Bronchial epithelial cell (primary cell): ENCODE measurements at regions not wholly inside any gene's neighbourhood (a gene's known extent, or its start where the extent isn't known, plus 50 kb on each side); places are given as distances from the start of the nearest gene placed in this dataset.

Experiments used
- DNase-seq: peaks from one replicate; pipeline ENCODE4 v3.0.0-alpha.2; 2010; ENCODE audit warnings: low read depth
- FAIRE-seq: peaks from 2 replicates; lab custom pipeline; 2011; peaks lifted over from hg19 to GRCh38; lab: Jason Lieb, UNC
- H3K27me3 ChIP-seq: 2 replicates; pipeline ENCODE4 v1.5.1; 2011; ENCODE audit warnings: low read length; ENCODE audit not compliant: control insufficient read depth, insufficient read depth
- H3K36me3 ChIP-seq: 2 replicates; pipeline ENCODE4 v1.5.1; 2011; ENCODE audit warnings: low read length; ENCODE audit not compliant: control insufficient read depth, insufficient read depth
- H3K4me3 ChIP-seq: 2 replicates; pipeline ENCODE4 v1.5.1; 2011; ENCODE audit warnings: mild to moderate bottlenecking, low read depth, low read length, control low read depth
- TF ChIP-seq, protein P1 (sequence below): IDR thresholded peaks from 2 replicates; pipeline ENCODE4 v1.5.1; 2011; ENCODE audit warnings: mild to moderate bottlenecking, moderate library complexity, low read length, control low read depth, inconsistent platforms; ENCODE audit not compliant: insufficient read depth, severe bottlenecking

DNA sequence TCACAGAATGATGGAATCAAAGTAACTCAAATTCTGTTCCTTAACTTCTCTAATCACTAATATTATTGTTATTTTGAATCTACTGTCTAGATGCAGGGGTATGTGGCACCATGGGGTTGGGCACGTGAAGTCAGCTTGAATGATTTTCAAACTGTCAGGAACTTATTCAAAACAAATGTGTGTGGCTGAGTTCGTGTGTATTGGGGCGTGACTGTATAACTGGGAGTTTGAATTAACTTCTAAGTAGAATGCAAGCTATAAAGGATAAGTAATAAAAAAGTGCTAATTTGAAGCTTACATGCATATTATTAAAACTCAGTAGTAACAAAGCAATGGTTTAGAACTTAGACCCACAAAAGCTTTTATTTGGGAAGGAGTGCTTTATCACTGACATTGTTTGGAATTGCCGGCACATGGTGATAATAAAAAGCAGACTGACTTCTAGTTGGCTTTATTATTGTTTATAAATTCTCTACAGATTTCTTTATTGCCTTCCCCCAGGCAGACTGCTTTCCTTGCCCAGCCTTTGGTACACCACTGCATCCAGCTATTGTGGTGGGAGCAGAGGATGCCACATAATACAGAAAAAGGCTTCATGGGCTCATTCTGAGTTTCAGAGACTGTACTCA lies 84.3 kb downstream of the TENT5C start:
- DNase-seq (no peak), FAIRE-seq (no peak)
- no peaks in the 10 kb centered on the region for H3K36me3 ChIP-seq
- TF ChIP-seq, protein P1, sequence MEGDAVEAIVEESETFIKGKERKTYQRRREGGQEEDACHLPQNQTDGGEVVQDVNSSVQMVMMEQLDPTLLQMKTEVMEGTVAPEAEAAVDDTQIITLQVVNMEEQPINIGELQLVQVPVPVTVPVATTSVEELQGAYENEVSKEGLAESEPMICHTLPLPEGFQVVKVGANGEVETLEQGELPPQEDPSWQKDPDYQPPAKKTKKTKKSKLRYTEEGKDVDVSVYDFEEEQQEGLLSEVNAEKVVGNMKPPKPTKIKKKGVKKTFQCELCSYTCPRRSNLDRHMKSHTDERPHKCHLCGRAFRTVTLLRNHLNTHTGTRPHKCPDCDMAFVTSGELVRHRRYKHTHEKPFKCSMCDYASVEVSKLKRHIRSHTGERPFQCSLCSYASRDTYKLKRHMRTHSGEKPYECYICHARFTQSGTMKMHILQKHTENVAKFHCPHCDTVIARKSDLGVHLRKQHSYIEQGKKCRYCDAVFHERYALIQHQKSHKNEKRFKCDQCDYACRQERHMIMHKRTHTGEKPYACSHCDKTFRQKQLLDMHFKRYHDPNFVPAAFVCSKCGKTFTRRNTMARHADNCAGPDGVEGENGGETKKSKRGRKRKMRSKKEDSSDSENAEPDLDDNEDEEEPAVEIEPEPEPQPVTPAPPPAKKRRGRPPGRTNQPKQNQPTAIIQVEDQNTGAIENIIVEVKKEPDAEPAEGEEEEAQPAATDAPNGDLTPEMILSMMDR: no peak
- peaks cover 6% of the 10 kb centered on the region for H3K27me3 ChIP-seq
- no peak overlapping the region for H3K4me3 ChIP-seq

GRCh38 chr1:117691942-117692341 lies 86.1 kb downstream of the TENT5C start:
- Histone ChIP-seq H3K36me3 (no peaks in the 10 kb centered on the region), H3K27me3 (peaks cover 6% of the 10 kb centered on the region), H3K4me3 (no peak overlapping the region)
- TF ChIP-seq, protein P1: no peak
- no peak for DNase-seq
- FAIRE-seq: no peak

DNA sequence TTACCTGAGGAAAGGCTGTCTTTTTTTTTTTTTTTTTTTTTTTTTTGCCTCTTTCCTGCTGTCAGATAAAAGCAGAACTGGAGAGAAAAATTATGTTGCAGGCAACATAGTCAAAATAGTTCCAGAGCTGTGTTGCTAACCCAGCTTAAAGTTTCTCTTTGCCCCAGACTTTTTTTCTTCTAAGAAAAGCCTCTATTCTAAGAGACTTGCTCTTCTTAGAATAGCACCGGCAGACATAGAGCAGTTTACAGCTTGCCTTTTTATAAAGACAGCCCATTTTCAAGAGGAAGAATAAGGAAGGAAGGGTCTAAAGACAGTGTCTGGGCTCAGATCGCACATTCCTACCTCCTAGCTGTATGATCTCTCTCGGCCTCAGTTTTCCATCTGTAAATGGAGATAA lies 88.7 kb downstream of the TENT5C start:
- no peaks in the 10 kb centered on the region for H3K36me3 ChIP-seq
- TF ChIP-seq, protein P1: no peak
- DNase-seq (no peak), FAIRE-seq (no peak)
- H3K27me3 ChIP-seq: peaks cover 6% of the 10 kb centered on the region
- no peak overlapping the region for H3K4me3 ChIP-seq

DNA sequence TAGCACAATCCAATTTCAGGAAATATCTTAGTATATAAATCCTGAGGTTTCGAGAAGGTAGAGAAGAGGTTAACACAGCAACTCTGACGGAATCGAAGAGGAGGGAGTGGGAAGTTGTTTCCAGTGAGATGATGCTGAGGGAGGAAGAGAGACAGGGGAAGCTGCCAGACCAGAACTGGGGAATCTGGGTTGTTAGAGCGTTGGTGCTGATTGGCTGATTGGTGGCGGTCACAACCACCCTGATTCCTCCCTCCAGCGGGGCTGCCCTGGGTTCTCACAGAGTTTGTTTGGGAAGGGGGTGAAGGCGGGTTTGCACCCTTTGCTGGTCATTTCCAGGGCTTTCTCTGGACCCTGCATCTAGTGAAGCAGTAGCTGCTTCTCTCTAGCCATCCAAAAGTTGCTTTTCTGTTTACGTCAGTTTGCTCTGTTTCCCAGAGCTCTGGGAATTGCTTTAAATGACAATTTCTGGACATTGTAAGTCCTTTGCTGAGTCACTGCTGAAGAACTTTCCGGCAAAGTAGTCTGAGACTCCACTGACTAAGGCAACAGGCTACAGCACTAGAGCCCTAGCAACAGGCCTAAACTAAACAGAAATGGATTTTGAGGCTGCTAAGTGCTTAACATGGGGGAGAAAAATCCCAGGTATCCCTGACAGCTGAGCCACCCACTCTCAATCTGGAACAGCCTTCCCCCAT lies 90.1 kb downstream of the TENT5C start:
- no peaks in the 10 kb centered on the region for H3K36me3 ChIP-seq
- DNase-seq: peak; percentile 26
- no peak for FAIRE-seq
- TF ChIP-seq, protein P1: no peak
- no peak overlapping the region for H3K4me3 ChIP-seq
- peaks cover 6% of the 10 kb centered on the region for H3K27me3 ChIP-seq

GRCh38 chr1:117696561-117696960 lies 90.7 kb downstream of the TENT5C start:
- H3K4me3 ChIP-seq: no peak overlapping the region
- no peak for FAIRE-seq
- no peak for DNase-seq
- H3K27me3 ChIP-seq: peaks cover 6% of the 10 kb centered on the region
- H3K36me3 ChIP-seq: no peaks in the 10 kb centered on the region
- TF ChIP-seq, protein P1: no peak
